ENCODE measurements at regions not wholly inside any gene's neighbourhood (a gene's known extent, or its start where the extent isn't known, plus 50 kb on each side); places are given as distances from the start of the nearest gene placed in this dataset.

- TF ChIP-seq CTCF (IDR thresholded peaks at IDR 0.05 in 8 of 11, conservative IDR thresholded peaks at IDR 0.05 in 3 of 11) = no peak
- no peak for TF ChIP-seq POLR2AphosphoS5 (IDR thresholded peaks at IDR 0.05)
Observed at GRCh38 chr3:159726231-159726964, 262.2 kb upstream of the IL12A start.

Measured in spleen (tissue), 7 donors.